ENCODE measurements at regions not wholly inside any gene's neighbourhood (a gene's known extent, or its start where the extent isn't known, plus 50 kb on each side); places are given as distances from the start of the nearest gene placed in this dataset.
"Not testable (repeated sequence)": the region's sequence is repeated elsewhere in the genome, so short reads cannot be mapped to it uniquely, and the experiment has no call there.

GRCh38 chr19:13637664-13638063 lies 126.7 kb upstream of the MRI1 start:
- H3K27me3 ChIP-seq, result peaks cover 0 to 17% (median 0%) of the 10 kb centered on the region in 4 donors
- H3K9me3 ChIP-seq, result no peaks in the 10 kb centered on the region
- 46 to 68% methylated on average over 6 of the region's 6 CpGs for WGBS, 2 donors
- no peaks in the 10 kb centered on the region for H3K36me3 ChIP-seq
- H3K4me3 ChIP-seq, result no peak overlapping the region
- DNase-seq, result no peak
- no peak overlapping the region for H3K27ac ChIP-seq
- intact Hi-C loops (cut with DNase I), result no loop called here
- H3K4me1 ChIP-seq, result peaks cover 0 to 6% (median 0%) of the 10 kb centered on the region in 3 donors
- TF ChIP-seq CTCF (IDR thresholded peaks at IDR 0.05) (no peak), POLR2A (IDR thresholded peaks at IDR 0.05) (no peak)

- Histone ChIP-seq H3K4me1 (peaks cover 0 to 6% (median 0%) of the 10 kb centered on the region in 3 donors), H3K4me3 (no peak overlapping the region), H3K27ac (no peak overlapping the region), H3K36me3 (no peaks in the 10 kb centered on the region), H3K9me3 (no peaks in the 10 kb centered on the region), H3K27me3 (peaks cover 0 to 25% (median 0%) of the 10 kb centered on the region in 4 donors)
- 76 to 91% methylated on average over 6 of the region's 6 CpGs for WGBS, 2 donors
- no peak for DNase-seq
- intact Hi-C loops (cut with DNase I), result no loop called here
- no peak for TF ChIP-seq POLR2A (IDR thresholded peaks at IDR 0.05)
- TF ChIP-seq CTCF (IDR thresholded peaks at IDR 0.05), result no peak
These were observed 128.4 kb upstream of the CACNA1A start for GRCh38 chr19:13634658-13635057.

GRCh38 chr19:13633522-13633922 lies 127.2 kb upstream of the CACNA1A start:
- Histone ChIP-seq H3K9me3 (no peaks in the 10 kb centered on the region), H3K27ac (no peak overlapping the region), H3K4me3 (no peak overlapping the region), H3K4me1 (peaks cover 0 to 6% (median 0%) of the 10 kb centered on the region in 3 donors), H3K36me3 (no peaks in the 10 kb centered on the region), H3K27me3 (peaks cover 0 to 25% (median 0%) of the 10 kb centered on the region in 4 donors)
- no peak for TF ChIP-seq CTCF (IDR thresholded peaks at IDR 0.05)
- no peak for TF ChIP-seq POLR2A (IDR thresholded peaks at IDR 0.05)
- intact Hi-C loops (cut with DNase I), result no loop called here
- WGBS, 2 donors, result 43 to 48% methylated on average over 1 of the region's 1 CpG
- DNase-seq, result no peak

GRCh38 chr19:13633109-13633508 lies 126.8 kb upstream of the CACNA1A start:
- no peak for TF ChIP-seq POLR2A (IDR thresholded peaks at IDR 0.05)
- TF ChIP-seq CTCF (IDR thresholded peaks at IDR 0.05), result no peak
- Histone ChIP-seq H3K4me1 (peaks cover 0 to 6% (median 0%) of the 10 kb centered on the region in 3 donors), H3K9me3 (no peaks in the 10 kb centered on the region), H3K4me3 (no peak overlapping the region), H3K27ac (no peak overlapping the region), H3K36me3 (no peaks in the 10 kb centered on the region), H3K27me3 (peaks cover 0 to 29% (median 0%) of the 10 kb centered on the region in 4 donors)
- 10 to 17% methylated on average over 2 to 6 of the region's 6 CpGs for WGBS, 2 donors
- DNase-seq, result no peak
- intact Hi-C loops (cut with DNase I), result no loop called here

GRCh38 chr19:13632164-13632563 lies 125.9 kb upstream of the CACNA1A start:
- H3K36me3 ChIP-seq; H3K27ac ChIP-seq; H3K4me1 ChIP-seq; intact Hi-C loops (cut with DNase I); H3K9me3 ChIP-seq; H3K4me3 ChIP-seq; DNase-seq: not testable (repeated sequence)
- 81 to 83% methylated on average over 7 of the region's 7 CpGs for WGBS, 2 donors
- H3K27me3 ChIP-seq, result peaks cover 0 to 21% (median 0%) of the 10 kb centered on the region in 4 donors
